Fibroblast of skin of right biceps (primary cell): ENCODE measurements at regions not wholly inside any gene's neighbourhood (a gene's known extent, or its start where the extent isn't known, plus 50 kb on each side); places are given as distances from the start of the nearest gene placed in this dataset.

ENCODE experiments used
- DNase-seq: peaks from one replicate; pipeline ENCODE4 v3.0.0-alpha.2; 2013

GRCh38 chr15:93141371-93141794 lies 52.4 kb upstream of the RGMA start:
- DNase-seq, result no peak

DNA sequence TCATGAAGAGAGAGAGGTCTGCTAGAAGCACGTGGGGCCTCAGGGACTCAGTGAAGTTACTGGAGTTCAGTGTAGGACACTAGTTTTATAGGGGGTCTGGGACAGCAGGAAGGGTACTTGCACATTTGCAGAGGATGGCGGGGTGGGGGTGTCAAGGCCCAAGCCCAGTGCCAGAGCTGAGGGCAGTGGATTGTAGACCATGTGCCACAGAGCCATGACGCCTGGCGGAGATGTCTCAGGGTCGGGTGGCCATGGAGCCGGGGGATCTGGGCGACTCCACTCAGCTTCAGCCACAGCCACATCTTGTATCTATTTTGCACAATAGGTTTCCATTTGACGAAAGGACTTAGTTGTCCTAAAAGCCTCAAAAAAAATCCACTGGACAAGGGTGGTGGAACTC lies 50.4 kb upstream of the RGMA start:
- DNase-seq, result no peak

GRCh38 chr15:93138681-93139250 lies 49.8 kb upstream of the RGMA start:
- no peak for DNase-seq
